Pancreas (tissue), 10 donors: ENCODE measurements at regions not wholly inside any gene's neighbourhood (a gene's known extent, or its start where the extent isn't known, plus 50 kb on each side); places are given as distances from the start of the nearest gene placed in this dataset.

ENCODE experiments used
- ATAC-seq, 4 donors: fragments of 200-7000 bp; cut with Tn5 transposase; one replicate each; pipeline versions ENCODE4 v1.8.0 to v1.9.1; 2020; ENCODE audit warnings: mild to moderate bottlenecking in 4 of 4, moderate library complexity in 4 of 4
- DNase-seq, 6 donors: peaks; one replicate each; pipeline ENCODE4 v3.0.0-alpha.2; 2020
- FAIRE-seq: peaks from 2 replicates; lab custom pipeline; 2012; peaks lifted over from hg19 to GRCh38; lab: Jason Lieb, UNC
- H3K27ac ChIP-seq, 4 donors: fragments of 200-600 bp; sonication (generic); 1 replicate in 3 of 4; 2 replicates in 1 of 4; pipeline versions ENCODE4 v1.5.0 to v1.8.0; 2020
- H3K27me3 ChIP-seq, 4 donors: fragments of 200-600 bp; one replicate each; pipeline ENCODE4 v1.8.0; 2021
- H3K36me3 ChIP-seq, 3 donors: fragments of 200-600 bp; sonication (generic) in 1 of 3; one replicate each; pipeline versions ENCODE4 v1.5.0 to v1.8.0; 2020 to 2021
- H3K4me1 ChIP-seq, 3 donors: fragments of 200-600 bp; one replicate each; pipeline ENCODE4 v1.8.0; 2021
- H3K4me3 ChIP-seq, 4 donors: fragments of 200-600 bp; sonication (generic) in 2 of 4; one replicate each; pipeline versions ENCODE4 v1.5.0 to v1.8.0; 2020 to 2021
- H3K9me3 ChIP-seq, 4 donors: fragments of 200-600 bp; one replicate each; pipeline ENCODE4 v1.8.0; 2021
- WGBS, 2 donors: extraction: QIAGEN DNeasy Blood & Tissue Kit; methylation state at CpG; one replicate each; pipeline ENCODE4 v1.1.7; 2013; 5-methylcytosine and 5-hydroxymethylcytosine counted together
- intact Hi-C, 3 donors: fragments of 100-400 bp; cut with DNase I; formaldehyde crosslinking; loops; one replicate each; pipeline versions ENCODE4 v1.11.1 to v1.14.2; 2022
- TF ChIP-seq, protein P1 (sequence below), 4 donors: fragments of 200-600 bp; sonication (generic) in 3 of 4; IDR thresholded peaks; one replicate each; pipeline versions ENCODE4 v1.5.0 to v1.8.0; 2021; ENCODE audit warnings: antibody characterized with exemption in 4 of 4
- donor health status: healthy with polysubstance abuse.
- donor health status: DM: no; HTN: no; CAD: no; lungs with moderate emphysema.
- donor health status: DM: no; HTN: no; CAD: no.
- donor health status: control.
- donor health status: control.
- donor health status: Bipolar disorder and iron deficiency.
- donor health status: DM: yes; HTN: yes; CAD: no.
- donor health status: DM: no; HTN: no; CAD: no.
- donor health status: DM: no; HTN: no; CAD: no.
- donor health status: DM: yes; HTN: yes; CAD: no.

DNA sequence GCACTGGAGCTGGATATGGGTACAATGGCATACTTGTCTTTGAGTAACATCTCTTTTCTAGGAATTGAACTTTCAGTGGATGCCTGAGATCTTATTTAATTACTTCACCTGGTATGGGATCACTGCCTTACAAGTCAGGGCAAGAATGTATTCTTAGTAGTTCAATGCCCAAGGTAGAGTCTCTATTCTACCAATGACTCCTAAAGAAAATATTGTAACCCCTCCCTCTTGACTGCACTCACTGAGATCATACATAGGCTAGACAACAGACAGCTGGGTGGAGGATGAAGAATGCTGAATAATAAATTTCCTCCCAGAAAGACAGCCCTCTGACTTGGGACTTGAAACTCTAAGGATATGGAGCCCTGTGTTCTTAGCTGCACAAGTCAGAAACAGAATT is 1216.3 kb upstream of the ACO1 start:
- Histone ChIP-seq H3K4me1 (no peaks in the 10 kb centered on the region), H3K4me3 (no peak overlapping the region), H3K36me3 (no peaks in the 10 kb centered on the region), H3K9me3 (no peaks in the 10 kb centered on the region), H3K27ac (no peak overlapping the region), H3K27me3 (peaks cover 0 to 3% (median 0%) of the 10 kb centered on the region in 4 donors)
- no peak for FAIRE-seq
- TF ChIP-seq, protein P1, sequence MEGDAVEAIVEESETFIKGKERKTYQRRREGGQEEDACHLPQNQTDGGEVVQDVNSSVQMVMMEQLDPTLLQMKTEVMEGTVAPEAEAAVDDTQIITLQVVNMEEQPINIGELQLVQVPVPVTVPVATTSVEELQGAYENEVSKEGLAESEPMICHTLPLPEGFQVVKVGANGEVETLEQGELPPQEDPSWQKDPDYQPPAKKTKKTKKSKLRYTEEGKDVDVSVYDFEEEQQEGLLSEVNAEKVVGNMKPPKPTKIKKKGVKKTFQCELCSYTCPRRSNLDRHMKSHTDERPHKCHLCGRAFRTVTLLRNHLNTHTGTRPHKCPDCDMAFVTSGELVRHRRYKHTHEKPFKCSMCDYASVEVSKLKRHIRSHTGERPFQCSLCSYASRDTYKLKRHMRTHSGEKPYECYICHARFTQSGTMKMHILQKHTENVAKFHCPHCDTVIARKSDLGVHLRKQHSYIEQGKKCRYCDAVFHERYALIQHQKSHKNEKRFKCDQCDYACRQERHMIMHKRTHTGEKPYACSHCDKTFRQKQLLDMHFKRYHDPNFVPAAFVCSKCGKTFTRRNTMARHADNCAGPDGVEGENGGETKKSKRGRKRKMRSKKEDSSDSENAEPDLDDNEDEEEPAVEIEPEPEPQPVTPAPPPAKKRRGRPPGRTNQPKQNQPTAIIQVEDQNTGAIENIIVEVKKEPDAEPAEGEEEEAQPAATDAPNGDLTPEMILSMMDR (IDR thresholded peaks at IDR 0.05) = no peak
- intact Hi-C loops = no loop called here
- ATAC-seq = no peak
- DNase-seq = no peak

DNA sequence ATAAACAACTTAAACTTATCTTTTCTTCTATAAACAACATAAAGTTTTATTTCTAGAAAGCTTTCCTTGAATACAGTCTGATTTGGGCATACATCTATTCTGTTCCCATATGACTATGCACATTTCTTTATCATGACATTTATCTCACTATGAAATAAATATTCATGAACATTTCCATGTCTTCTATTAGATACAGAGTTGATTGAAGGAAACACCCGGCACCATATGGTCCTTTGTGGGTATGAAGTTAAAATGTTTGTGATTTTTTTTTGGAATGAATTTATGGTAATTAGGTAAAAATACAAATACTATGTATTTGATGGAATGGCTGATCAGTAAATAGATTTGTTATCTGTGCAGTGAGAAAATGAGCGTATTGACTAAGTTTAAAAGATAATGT is 1209.8 kb upstream of the ACO1 start:
- WGBS, 2 donors = 30 to 40% methylated on average over 2 of the region's 2 CpGs
- ATAC-seq (no peak), FAIRE-seq (no peak), DNase-seq (no peak)
- intact Hi-C loops = no loop called here
- H3K9me3 ChIP-seq = no peaks in the 10 kb centered on the region
- H3K27ac ChIP-seq = no peak overlapping the region
- TF ChIP-seq, protein P1 (IDR thresholded peaks at IDR 0.05) = no peak
- H3K27me3 ChIP-seq = peaks cover 0 to 3% (median 0%) of the 10 kb centered on the region in 4 donors
- no peaks in the 10 kb centered on the region for H3K4me1 ChIP-seq
- no peaks in the 10 kb centered on the region for H3K36me3 ChIP-seq
- H3K4me3 ChIP-seq = no peak overlapping the region

DNA sequence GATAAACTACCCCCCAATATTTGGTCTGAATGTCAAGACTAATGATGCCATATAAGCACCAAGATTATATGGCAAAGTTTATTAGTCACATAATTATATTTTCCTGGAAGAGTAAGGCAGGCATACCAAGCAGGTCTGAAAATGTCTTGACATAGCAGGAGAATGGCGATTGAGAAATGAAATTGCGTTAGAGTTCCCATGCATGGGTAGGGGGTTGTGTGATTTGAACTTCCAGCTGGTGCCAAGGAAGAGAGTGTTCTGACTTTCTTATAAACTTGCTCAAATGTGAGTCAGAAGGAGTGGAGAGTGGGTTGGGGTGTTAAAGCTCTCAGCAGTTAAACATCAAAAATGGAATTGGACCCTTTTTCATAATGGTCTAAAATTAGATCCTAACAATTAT is 1200.6 kb upstream of the ACO1 start:
- WGBS, 2 donors = 80 to 97% methylated on average over 2 of the region's 2 CpGs
- Histone ChIP-seq H3K27me3 (no peaks in the 10 kb centered on the region), H3K4me1 (no peaks in the 10 kb centered on the region), H3K9me3 (no peaks in the 10 kb centered on the region), H3K4me3 (no peak overlapping the region), H3K36me3 (no peaks in the 10 kb centered on the region), H3K27ac (no peak overlapping the region)
- DNase-seq (no peak), ATAC-seq (no peak), FAIRE-seq (no peak)
- TF ChIP-seq, protein P1 (IDR thresholded peaks at IDR 0.05) = no peak
- intact Hi-C loops = no loop called here

DNA sequence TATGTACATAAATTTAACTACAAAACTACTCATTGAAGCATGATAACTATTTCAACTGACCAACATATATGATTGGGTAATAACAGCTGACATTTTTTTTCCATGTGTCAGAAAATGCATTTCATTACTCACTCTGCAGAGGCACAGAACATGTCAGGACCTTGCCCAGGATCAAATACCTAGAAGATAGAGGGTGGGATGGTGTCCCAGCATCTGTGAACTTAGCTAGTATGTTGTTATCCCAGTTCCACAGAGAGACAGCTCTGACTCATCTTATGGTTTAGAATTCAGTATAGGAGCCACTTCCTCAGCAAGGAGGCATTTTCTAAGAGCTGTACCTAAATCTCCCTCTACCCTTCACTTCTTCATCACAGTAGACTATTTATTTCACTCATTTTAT is 1198.6 kb upstream of the ACO1 start:
- Histone ChIP-seq H3K9me3 (no peaks in the 10 kb centered on the region), H3K27ac (no peak overlapping the region), H3K4me1 (no peaks in the 10 kb centered on the region), H3K27me3 (no peaks in the 10 kb centered on the region), H3K36me3 (no peaks in the 10 kb centered on the region), H3K4me3 (no peak overlapping the region)
- TF ChIP-seq, protein P1 (IDR thresholded peaks at IDR 0.05) = no peak
- intact Hi-C loops = no loop called here
- ATAC-seq (no peak), FAIRE-seq (no peak), DNase-seq (no peak)

DNA sequence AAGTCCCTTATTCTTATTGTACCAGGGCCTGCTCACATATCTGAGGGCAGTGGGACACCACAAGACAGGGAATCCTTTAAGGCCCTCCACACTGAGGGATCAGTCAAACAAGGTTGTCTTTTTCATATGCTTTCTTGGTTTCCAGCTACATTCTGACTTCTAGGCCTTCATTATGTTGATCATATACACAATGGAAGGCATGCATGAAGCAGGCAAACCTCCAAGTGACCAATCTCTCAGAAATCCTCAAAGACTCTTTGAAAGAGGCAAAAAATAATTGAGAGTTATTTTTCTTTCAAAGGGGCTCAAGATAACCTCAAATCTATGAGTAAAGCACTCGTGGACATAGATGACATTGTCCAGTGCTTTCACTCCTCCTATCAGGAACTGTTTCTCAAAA is 1195.9 kb upstream of the ACO1 start:
- no peaks in the 10 kb centered on the region for H3K27me3 ChIP-seq
- TF ChIP-seq, protein P1 (IDR thresholded peaks at IDR 0.05) = no peak
- 24% methylated on average over 1 of the region's 1 CpG for WGBS, 2 donors
- ATAC-seq (no peak), FAIRE-seq (no peak), DNase-seq (no peak)
- no peaks in the 10 kb centered on the region for H3K4me1 ChIP-seq
- no peaks in the 10 kb centered on the region for H3K9me3 ChIP-seq
- no peak overlapping the region for H3K4me3 ChIP-seq
- no peak overlapping the region for H3K27ac ChIP-seq
- no peaks in the 10 kb centered on the region for H3K36me3 ChIP-seq
- intact Hi-C loops = no loop called here
